Astrocyte of the cerebellum (primary cell): ENCODE measurements at regions not wholly inside any gene's neighbourhood (a gene's known extent, or its start where the extent isn't known, plus 50 kb on each side); places are given as distances from the start of the nearest gene placed in this dataset.

Experiments used
- DNase-seq: peaks from one replicate; pipeline ENCODE4 v3.0.0-alpha.2; 2011; ENCODE audit warnings: low read depth
- H3K4me3 ChIP-seq: 2 replicates; pipeline ENCODE4 v1.5.1; 2011; ENCODE audit warnings: mild to moderate bottlenecking, low read depth, low read length, moderate library complexity
- in situ Hi-C: cut with HindIII; loops from 2 replicates; pipeline ENCODE4 v1.10.0; 2017; ENCODE audit warnings: low sequenced_read_pairs
- TF ChIP-seq, protein P1 (sequence below): IDR thresholded peaks from 2 replicates; pipeline ENCODE4 v1.5.1; 2012; ENCODE audit warnings: low read length, low read depth, moderate library complexity, mild to moderate bottlenecking; ENCODE audit errors: missing control alignments

DNA sequence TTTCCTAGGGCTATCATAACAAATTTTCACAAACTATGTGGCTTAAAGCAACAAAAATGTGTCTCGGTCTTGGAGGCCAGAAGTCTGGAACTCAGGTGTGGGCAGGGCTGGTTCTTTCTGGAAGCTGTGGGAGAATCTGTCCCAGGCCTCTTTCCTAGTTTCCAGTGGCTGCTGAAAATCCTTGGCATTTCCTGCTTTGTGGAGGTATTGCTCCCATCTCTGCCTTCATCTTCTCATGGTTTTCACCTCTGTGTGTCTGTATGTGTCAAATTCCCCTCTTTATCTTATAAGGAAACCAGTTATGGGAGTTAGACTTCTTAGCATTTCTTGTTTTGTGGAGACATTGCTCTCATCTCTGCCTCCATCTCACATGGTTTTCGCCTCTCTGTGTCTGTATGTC is 130.4 kb upstream of the PLET1 start:
- TF ChIP-seq, protein P1, sequence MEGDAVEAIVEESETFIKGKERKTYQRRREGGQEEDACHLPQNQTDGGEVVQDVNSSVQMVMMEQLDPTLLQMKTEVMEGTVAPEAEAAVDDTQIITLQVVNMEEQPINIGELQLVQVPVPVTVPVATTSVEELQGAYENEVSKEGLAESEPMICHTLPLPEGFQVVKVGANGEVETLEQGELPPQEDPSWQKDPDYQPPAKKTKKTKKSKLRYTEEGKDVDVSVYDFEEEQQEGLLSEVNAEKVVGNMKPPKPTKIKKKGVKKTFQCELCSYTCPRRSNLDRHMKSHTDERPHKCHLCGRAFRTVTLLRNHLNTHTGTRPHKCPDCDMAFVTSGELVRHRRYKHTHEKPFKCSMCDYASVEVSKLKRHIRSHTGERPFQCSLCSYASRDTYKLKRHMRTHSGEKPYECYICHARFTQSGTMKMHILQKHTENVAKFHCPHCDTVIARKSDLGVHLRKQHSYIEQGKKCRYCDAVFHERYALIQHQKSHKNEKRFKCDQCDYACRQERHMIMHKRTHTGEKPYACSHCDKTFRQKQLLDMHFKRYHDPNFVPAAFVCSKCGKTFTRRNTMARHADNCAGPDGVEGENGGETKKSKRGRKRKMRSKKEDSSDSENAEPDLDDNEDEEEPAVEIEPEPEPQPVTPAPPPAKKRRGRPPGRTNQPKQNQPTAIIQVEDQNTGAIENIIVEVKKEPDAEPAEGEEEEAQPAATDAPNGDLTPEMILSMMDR = no peak

DNA sequence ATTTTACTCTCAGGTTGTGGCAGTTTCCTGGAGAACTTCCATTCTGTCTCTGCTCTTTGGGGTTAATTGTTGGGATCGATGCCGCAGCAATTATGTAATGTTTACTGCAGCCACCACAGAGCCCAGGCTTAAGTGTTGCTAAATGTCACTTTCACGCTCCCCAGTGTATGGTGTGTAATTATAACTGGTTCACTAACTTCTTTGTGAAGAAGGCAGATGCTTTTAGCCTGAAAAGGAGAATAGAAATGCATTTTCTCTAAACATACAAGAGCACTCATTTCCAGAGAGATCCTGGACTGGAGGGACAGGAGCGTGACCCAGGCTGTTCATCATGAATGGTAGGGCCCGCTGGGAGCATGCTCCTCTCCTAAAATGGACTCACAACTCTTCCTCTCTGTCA is 132.2 kb upstream of the PLET1 start:
- DNase-seq = no peak
- no peak overlapping the region for H3K4me3 ChIP-seq
- in situ Hi-C loops = no loop called here
- TF ChIP-seq, protein P1 = no peak

More for the DNA sequence above, 130.4 kb upstream of the PLET1 start:
- in situ Hi-C loops = no loop called here
- no peak for DNase-seq
- H3K4me3 ChIP-seq = no peak overlapping the region

DNA sequence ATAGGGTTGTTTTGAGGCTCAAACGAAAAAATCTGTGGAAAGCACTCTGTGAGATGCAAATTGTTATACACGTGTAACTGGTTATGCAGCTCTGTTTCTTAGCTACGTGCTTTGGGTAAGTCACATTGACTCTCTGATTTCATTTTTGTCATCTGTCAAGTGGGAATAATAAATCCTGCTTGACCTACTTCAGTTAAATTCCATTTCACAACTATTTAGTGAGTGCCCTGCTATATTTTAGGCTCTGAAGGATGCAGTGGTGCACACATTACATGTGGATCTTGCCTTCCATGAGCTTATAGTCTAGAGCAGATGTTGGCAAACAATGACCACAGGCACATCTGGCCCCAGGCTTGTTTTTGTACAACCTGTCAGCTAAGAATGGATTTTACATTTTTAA is 133.6 kb upstream of the PLET1 start:
- no peak for DNase-seq
- TF ChIP-seq, protein P1 = no peak
- in situ Hi-C loops = no loop called here
- no peak overlapping the region for H3K4me3 ChIP-seq

DNA sequence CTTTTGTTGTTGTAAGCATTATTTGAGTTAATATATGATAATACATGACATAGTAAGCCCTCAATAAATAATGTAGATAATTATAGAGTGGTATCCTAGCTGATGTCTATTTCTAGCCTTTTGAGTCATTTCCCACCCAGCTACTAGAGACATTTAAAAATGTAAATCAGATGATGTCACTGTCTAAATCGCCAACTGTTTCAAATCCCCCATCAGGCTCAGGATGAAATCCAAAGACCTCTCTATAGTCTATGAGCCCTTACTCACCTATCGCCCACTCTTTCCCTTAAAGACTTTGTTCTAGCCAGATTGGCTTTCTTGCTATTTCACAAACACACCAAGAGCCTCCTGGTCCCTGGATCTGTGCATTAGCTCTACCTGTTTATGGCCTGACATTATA is 135.4 kb upstream of the PLET1 start:
- no peak overlapping the region for H3K4me3 ChIP-seq
- no peak for DNase-seq
- in situ Hi-C loops = loop anchor here (5.0 kb wide), 1 partner anchor 196 kb away; no protein-coding TSS in a partner anchor
- TF ChIP-seq, protein P1 = no peak

DNA sequence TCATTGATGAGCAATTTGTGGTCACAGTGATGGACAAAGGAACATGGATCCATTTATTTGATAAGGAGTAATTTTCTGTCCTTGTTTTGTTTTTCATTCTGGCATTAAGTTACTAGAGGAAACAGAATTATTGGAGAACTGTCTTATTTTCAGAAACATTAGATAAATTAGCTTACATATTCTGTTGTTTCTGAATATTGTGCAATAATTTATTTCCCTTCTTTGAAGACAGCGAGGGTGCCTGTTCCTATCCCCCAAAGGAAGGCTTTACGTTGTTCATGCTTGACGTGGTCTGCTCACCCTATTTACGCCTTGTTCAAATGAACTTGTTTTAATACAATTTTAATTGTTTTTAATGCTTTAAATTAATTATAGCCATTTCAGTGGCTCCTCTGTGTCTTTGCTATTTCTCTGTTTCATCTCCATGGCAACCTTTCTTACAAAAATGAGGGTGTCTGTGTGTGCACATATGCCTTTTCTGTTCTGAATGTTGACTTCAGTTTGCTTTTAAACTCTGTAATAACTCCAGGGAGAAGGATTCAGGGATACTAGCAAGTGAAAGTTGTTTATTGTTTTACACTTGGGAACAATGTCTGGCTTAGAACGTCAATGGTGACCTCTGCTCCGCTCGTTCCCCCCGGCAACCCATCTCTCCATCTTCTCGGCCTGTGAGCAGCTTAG is 138.3 kb upstream of the PLET1 start:
- H3K4me3 ChIP-seq = no peak overlapping the region
- in situ Hi-C loops = loop anchor here (5.0 kb wide), 1 partner anchor 193 kb away; no protein-coding TSS in a partner anchor
- TF ChIP-seq, protein P1 = no peak
- DNase-seq = no peak

DNA sequence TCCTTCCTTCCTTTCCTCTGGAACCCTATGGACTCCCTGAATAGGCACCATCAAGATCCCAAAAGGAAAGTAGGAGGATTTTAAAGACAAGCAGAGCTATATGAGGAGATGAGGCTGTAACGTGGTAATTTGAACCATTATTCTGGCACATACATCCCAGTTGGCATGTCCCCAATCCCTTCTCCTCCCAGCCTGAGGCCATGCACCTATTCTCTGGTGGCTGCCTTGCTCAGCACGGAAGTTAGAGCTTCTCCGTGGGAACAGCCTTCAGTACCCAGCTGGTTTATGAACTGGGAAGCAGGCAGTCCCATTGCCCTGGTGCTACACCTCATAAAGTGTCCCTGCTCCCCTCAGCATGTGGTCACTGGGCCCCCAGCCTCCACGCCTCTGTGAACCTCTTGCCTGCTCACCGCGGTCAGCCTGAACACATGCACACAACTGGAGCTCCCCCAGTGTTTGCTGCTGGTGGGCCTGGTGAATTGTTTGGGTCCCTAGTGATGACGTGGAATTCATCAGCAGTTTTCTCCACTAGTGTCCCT is 139.9 kb upstream of the PLET1 start:
- no peak for DNase-seq
- TF ChIP-seq, protein P1 = no peak

More for the DNA sequence above, 139.9 kb upstream of the PLET1 start:
- H3K4me3 ChIP-seq = no peak overlapping the region
- in situ Hi-C loops = no loop called here
